ENCODE measurements at regions not wholly inside any gene's neighbourhood (a gene's known extent, or its start where the extent isn't known, plus 50 kb on each side); places are given as distances from the start of the nearest gene placed in this dataset.

DNA sequence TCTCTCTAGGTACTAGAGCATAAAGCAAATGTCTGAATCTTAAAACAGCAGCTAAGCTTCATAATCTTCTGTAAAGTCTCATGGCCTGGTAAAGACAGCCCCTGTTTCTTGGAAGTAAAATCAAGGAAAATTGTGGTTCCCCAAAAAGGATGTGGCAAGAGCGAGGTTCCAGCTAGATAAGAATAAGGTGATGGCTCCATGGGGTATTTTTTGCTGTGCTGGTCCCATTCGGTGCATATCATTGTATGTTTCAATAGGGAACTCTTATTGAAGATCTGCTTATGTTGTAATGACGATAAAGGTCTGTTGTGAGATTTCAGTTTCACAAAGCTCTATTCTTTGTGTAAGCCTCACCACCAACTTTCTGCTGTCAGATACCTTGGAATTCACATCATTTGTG, 316.9 kb upstream of the NOCT start:
- no peak overlapping the region for H3K27ac Mint-ChIP-seq
- H3K9me3 Mint-ChIP-seq, result no peaks in the 10 kb centered on the region
- H3K27me3 Mint-ChIP-seq, result peaks cover 10% of the 10 kb centered on the region
- H3K4me3 Mint-ChIP-seq, result no peak overlapping the region
- H3K36me3 Mint-ChIP-seq (ENCODE audit: low read depth), result no peaks in the 10 kb centered on the region
- intact Hi-C loops (cut with micrococcal nuclease), result no loop called here
- peaks cover 21% of the 10 kb centered on the region for H3K4me1 Mint-ChIP-seq (ENCODE audit: low read depth)

DNA sequence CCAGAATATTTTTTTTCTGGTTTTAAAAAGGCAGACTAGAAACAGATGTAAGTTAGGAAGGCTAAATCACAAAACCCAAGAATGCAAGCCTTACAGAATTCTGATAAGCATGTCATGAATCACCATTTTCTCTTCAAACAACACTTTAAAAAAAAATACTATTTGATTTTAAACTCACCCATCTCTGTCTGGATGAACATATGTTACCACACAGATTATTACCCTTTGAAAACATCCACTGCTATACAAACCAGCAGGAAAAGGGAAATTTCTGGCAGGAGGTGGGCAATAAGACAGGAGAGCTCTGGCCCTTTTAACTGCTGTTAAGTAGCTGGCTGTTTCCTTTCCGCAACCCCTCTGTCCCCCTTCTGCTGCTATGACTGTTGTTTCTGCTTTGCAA, 317.7 kb upstream of the NOCT start:
- no peaks in the 10 kb centered on the region for H3K9me3 Mint-ChIP-seq
- no peaks in the 10 kb centered on the region for H3K36me3 Mint-ChIP-seq (ENCODE audit: low read depth)
- no peak overlapping the region for H3K27ac Mint-ChIP-seq
- H3K4me3 Mint-ChIP-seq, result no peak overlapping the region
- H3K27me3 Mint-ChIP-seq, result peaks cover 10% of the 10 kb centered on the region
- H3K4me1 Mint-ChIP-seq (ENCODE audit: low read depth), result peaks cover 23% of the 10 kb centered on the region
- intact Hi-C loops (cut with micrococcal nuclease), result no loop called here

- peaks cover 10% of the 10 kb centered on the region for H3K27me3 Mint-ChIP-seq
- H3K9me3 Mint-ChIP-seq, result no peaks in the 10 kb centered on the region
- H3K4me3 Mint-ChIP-seq, result no peak overlapping the region
- no peak overlapping the region for H3K27ac Mint-ChIP-seq
- H3K4me1 Mint-ChIP-seq (ENCODE audit: low read depth), result peaks cover 23% of the 10 kb centered on the region
- intact Hi-C loops (cut with micrococcal nuclease), result no loop called here
- no peaks in the 10 kb centered on the region for H3K36me3 Mint-ChIP-seq (ENCODE audit: low read depth)
Observed at GRCh38 chr4:138696771-138697170, 318.8 kb upstream of the NOCT start.

GRCh38 chr4:138696058-138696457, 319.5 kb upstream of the NOCT start:
- Mint-ChIP-seq H3K27me3 (peaks cover 10% of the 10 kb centered on the region), H3K27ac (no peak overlapping the region), H3K36me3 (ENCODE audit: low read depth) (no peaks in the 10 kb centered on the region), H3K9me3 (no peaks in the 10 kb centered on the region), H3K4me1 (ENCODE audit: low read depth) (peaks cover 23% of the 10 kb centered on the region), H3K4me3 (no peak overlapping the region)
- intact Hi-C loops (cut with micrococcal nuclease), result no loop called here

GRCh38 chr4:138693526-138693925, 322.1 kb upstream of the NOCT start:
- intact Hi-C loops (cut with micrococcal nuclease), result no loop called here
- H3K9me3 Mint-ChIP-seq, result no peaks in the 10 kb centered on the region
- H3K4me1 Mint-ChIP-seq (ENCODE audit: low read depth), result peaks cover 23% of the 10 kb centered on the region
- no peaks in the 10 kb centered on the region for H3K36me3 Mint-ChIP-seq (ENCODE audit: low read depth)
- no peak overlapping the region for H3K27ac Mint-ChIP-seq
- H3K4me3 Mint-ChIP-seq, result no peak overlapping the region
- peaks cover 8% of the 10 kb centered on the region for H3K27me3 Mint-ChIP-seq

DNA sequence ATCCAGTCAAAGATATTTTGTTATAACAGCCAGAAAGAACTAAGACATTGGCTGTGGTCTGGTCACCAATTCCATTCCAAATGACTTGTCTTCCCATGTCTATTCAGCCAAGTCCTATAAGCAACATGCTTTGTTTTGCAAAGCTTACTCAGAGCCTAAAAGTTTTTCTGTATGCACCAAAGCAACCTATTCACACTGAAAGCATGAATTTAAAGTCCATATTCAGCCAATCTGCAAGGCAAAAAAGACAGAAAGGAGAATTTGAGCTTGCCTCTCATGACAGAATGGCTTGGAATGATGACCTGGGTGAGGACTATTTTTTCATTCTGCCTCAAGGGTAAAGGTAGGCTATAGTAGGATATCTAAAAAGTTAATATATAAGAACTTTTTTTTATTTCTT, 323.2 kb upstream of the NOCT start:
- Mint-ChIP-seq H3K4me1 (ENCODE audit: low read depth) (peaks cover 21% of the 10 kb centered on the region), H3K27me3 (peaks cover 6% of the 10 kb centered on the region), H3K9me3 (no peaks in the 10 kb centered on the region), H3K4me3 (no peak overlapping the region), H3K27ac (no peak overlapping the region), H3K36me3 (ENCODE audit: low read depth) (no peaks in the 10 kb centered on the region)
- intact Hi-C loops (cut with micrococcal nuclease), result no loop called here

GRCh38 chr4:138689593-138689992, 326.0 kb upstream of the NOCT start:
- H3K36me3 Mint-ChIP-seq (ENCODE audit: low read depth), result no peaks in the 10 kb centered on the region
- intact Hi-C loops (cut with micrococcal nuclease), result no loop called here
- H3K4me1 Mint-ChIP-seq (ENCODE audit: low read depth), result peaks cover 11% of the 10 kb centered on the region
- H3K27ac Mint-ChIP-seq, result no peak overlapping the region
- H3K9me3 Mint-ChIP-seq, result no peaks in the 10 kb centered on the region
- H3K27me3 Mint-ChIP-seq, result peaks cover 2% of the 10 kb centered on the region
- H3K4me3 Mint-ChIP-seq, result no peak overlapping the region

- Mint-ChIP-seq H3K36me3 (ENCODE audit: low read depth) (no peaks in the 10 kb centered on the region), H3K27me3 (peaks cover 2% of the 10 kb centered on the region), H3K9me3 (no peaks in the 10 kb centered on the region), H3K27ac (no peak overlapping the region), H3K4me1 (ENCODE audit: low read depth) (peaks cover 7% of the 10 kb centered on the region), H3K4me3 (no peak overlapping the region)
- intact Hi-C loops (cut with micrococcal nuclease), result no loop called here
Observed at GRCh38 chr4:138689187-138689586, 326.4 kb upstream of the NOCT start.

GRCh38 chr4:138688408-138689085, 327.0 kb upstream of the NOCT start:
- Mint-ChIP-seq H3K27me3 (peaks cover 4% of the 10 kb centered on the region), H3K9me3 (no peaks in the 10 kb centered on the region), H3K27ac (no peak overlapping the region), H3K36me3 (ENCODE audit: low read depth) (no peaks in the 10 kb centered on the region), H3K4me1 (ENCODE audit: low read depth) (peaks cover under 1% of the 10 kb centered on the region), H3K4me3 (no peak overlapping the region)
- intact Hi-C loops (cut with micrococcal nuclease), result no loop called here

GRCh38 chr4:138686106-138686835, 329.3 kb upstream of the NOCT start:
- Mint-ChIP-seq H3K4me3 (no peak overlapping the region), H3K27me3 (peaks cover 18% of the 10 kb centered on the region), H3K27ac (no peak overlapping the region), H3K36me3 (ENCODE audit: low read depth) (no peaks in the 10 kb centered on the region), H3K4me1 (ENCODE audit: low read depth) (peaks cover 7% of the 10 kb centered on the region), H3K9me3 (no peaks in the 10 kb centered on the region)
- intact Hi-C loops (cut with micrococcal nuclease), result no loop called here

DNA sequence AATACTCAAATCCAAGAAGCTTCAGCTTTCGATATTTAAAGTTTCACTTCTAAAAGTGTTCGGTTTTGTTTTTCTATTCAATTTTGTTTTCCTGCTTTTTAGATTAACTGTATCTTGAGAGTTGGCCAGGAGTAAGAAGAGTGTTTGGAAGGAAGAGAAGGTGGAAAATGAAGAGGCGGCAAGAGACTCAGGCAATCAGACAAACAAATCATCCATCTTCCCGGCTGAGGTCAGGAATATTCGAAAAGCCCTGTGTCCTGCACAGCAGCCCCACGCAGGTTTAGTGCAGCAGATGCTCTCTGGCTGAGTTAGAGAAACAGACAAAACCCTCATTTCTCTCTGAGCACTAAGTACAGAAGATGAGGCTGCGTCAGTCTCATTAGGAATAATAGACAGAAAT, 330.3 kb upstream of the NOCT start:
- intact Hi-C loops (cut with micrococcal nuclease), result no loop called here
- H3K27me3 Mint-ChIP-seq, result peaks cover 18% of the 10 kb centered on the region
- no peak overlapping the region for H3K27ac Mint-ChIP-seq

GRCh38 chr4:138680989-138681604, 334.5 kb upstream of the NOCT start:
- peaks cover 21% of the 10 kb centered on the region for H3K27me3 Mint-ChIP-seq
- no peak overlapping the region for H3K27ac Mint-ChIP-seq

More for the DNA sequence above, 330.3 kb upstream of the NOCT start:
- Mint-ChIP-seq H3K4me1 (ENCODE audit: low read depth) (peaks cover 7% of the 10 kb centered on the region), H3K36me3 (ENCODE audit: low read depth) (no peaks in the 10 kb centered on the region), H3K9me3 (no peaks in the 10 kb centered on the region), H3K4me3 (no peak overlapping the region)

GRCh38 chr4:138680256-138680655, 335.3 kb upstream of the NOCT start:
- Mint-ChIP-seq H3K36me3 (ENCODE audit: low read depth) (no peaks in the 10 kb centered on the region), H3K9me3 (no peaks in the 10 kb centered on the region), H3K27ac (no peak overlapping the region), H3K4me1 (ENCODE audit: low read depth) (peaks cover 7% of the 10 kb centered on the region), H3K4me3 (no peak overlapping the region), H3K27me3 (peaks cover 20% of the 10 kb centered on the region)
- intact Hi-C loops (cut with micrococcal nuclease), result loop anchor here (2.0 to 5.0 kb wide), 4 partner anchors 192 to 588 kb away; no protein-coding TSS in a partner anchor

More at GRCh38 chr4:138680989-138681604, 334.5 kb upstream of the NOCT start:
- Mint-ChIP-seq H3K4me1 (ENCODE audit: low read depth) (peaks cover 7% of the 10 kb centered on the region), H3K36me3 (ENCODE audit: low read depth) (no peaks in the 10 kb centered on the region), H3K9me3 (no peaks in the 10 kb centered on the region), H3K4me3 (no peak overlapping the region)
- intact Hi-C loops (cut with micrococcal nuclease), result loop anchor here (1.0 to 5.0 kb wide), 5 partner anchors 191 to 645 kb away; no protein-coding TSS in a partner anchor

DNA sequence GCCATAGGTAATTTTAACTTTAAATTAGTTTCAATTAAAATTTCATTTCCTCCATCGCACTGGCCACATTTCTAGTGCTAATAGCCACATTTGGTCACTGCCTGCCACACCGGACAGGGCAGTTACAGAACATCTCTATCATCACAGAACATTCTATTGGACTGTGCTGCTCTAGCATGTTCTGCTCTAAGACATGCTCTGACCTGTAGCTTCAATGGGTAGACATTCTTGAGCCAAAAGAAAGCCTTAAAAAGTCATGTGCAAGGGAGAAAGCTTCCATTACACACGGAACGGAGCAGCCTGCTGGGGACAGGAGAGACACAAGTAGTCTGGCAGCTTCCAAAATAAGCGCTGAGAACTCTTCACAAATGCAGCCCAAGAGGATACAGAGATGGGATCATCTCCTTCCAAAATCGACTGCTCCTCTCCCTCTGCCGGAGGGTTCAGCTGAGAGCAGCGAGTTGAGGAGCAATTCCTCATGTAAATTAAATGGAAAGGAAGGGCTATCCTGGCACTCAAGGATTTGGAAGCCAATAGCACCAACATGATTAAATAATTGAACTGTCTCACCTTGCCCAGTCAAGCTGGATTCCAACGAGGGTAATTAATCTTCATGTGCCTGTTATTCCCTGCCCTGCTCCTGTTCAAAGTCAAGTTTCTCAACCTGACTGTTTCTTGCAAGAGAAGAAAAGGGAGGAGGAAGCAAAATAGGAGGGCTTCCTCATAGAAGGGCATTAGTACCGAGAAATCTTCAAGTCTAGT, 336.4 kb upstream of the NOCT start:
- Mint-ChIP-seq H3K27me3 (peaks cover 20% of the 10 kb centered on the region), H3K4me3 (no peak overlapping the region), H3K4me1 (ENCODE audit: low read depth) (peaks cover 8% of the 10 kb centered on the region), H3K36me3 (ENCODE audit: low read depth) (no peaks in the 10 kb centered on the region), H3K9me3 (no peaks in the 10 kb centered on the region), H3K27ac (no peak overlapping the region)
- intact Hi-C loops (cut with micrococcal nuclease), result no loop called here

All from dendritic cell treated with granulocyte-macrophage colony-stimulating factor and Interleukin-4, amounts not matched to agents 40 ng/mL and 50 ng/mL, for 4 days (primary cell).